SU-DHL-6 (cell line): ENCODE measurements at regions not wholly inside any gene's neighbourhood (a gene's known extent, or its start where the extent isn't known, plus 50 kb on each side); places are given as distances from the start of the nearest gene placed in this dataset.

Source experiments
- CTCF ChIP-seq: fragments of 200-600 bp; sonication (generic); IDR thresholded peaks from one replicate; pipeline ENCODE4 v1.5.1; 2017; ENCODE audit warnings: antibody characterized with exemption, mild to moderate bottlenecking, low read length, moderate library complexity; ENCODE audit not compliant: insufficient read depth, poor library complexity, severe bottlenecking
- EZH2phosphoT487 ChIP-seq: fragments of 200-600 bp; sonication (generic), shearing (Covaris generic); conservative IDR thresholded peaks from 2 replicates; pipeline ENCODE4 v1.6.1; 2018; ENCODE audit warnings: mild to moderate bottlenecking, antibody characterized with exemption, low read length, moderate library complexity, mixed read lengths

GRCh38 chr1:70518106-70518505, 107.0 kb downstream of the CTH start:
- TF ChIP-seq CTCF (no peak), EZH2phosphoT487 (no peak)
